Muscle of leg (tissue), 3 donors: ENCODE measurements at regions not wholly inside any gene's neighbourhood (a gene's known extent, or its start where the extent isn't known, plus 50 kb on each side); places are given as distances from the start of the nearest gene placed in this dataset.

ENCODE experiments used
- DNase-seq: peaks from one replicate; pipeline ENCODE4 v3.0.0; 2013
- H3K27ac ChIP-seq: one replicate; pipeline ENCODE4 v1.5.1; 2013; ENCODE audit warnings: mild to moderate bottlenecking, low read length, control low read depth
- H3K27me3 ChIP-seq: one replicate; pipeline ENCODE4 v1.6.1; 2013; ENCODE audit warnings: low read length; ENCODE audit not compliant: control insufficient read depth, insufficient read depth
- H3K36me3 ChIP-seq: one replicate; pipeline ENCODE4 v1.6.1; 2013; ENCODE audit warnings: low read length; ENCODE audit not compliant: control insufficient read depth, insufficient read depth
- H3K4me1 ChIP-seq: one replicate; pipeline ENCODE4 v1.6.1; 2013; ENCODE audit warnings: low read length; ENCODE audit not compliant: control insufficient read depth, insufficient read depth
- H3K4me3 ChIP-seq: one replicate; pipeline ENCODE4 v1.5.1; 2013; ENCODE audit warnings: low read length, control low read depth
- H3K9me3 ChIP-seq: replicated peaks from 2 replicates; pipeline ENCODE4 v1.6.1; 2013; ENCODE audit warnings: low read depth, low read length; ENCODE audit not compliant: control insufficient read depth
- WGBS: methylation state at CpG from one replicate; pipeline ENCODE4 v1.1.5; 2013; ENCODE audit warnings: missing lambda C conversion rate; ENCODE audit not compliant: insufficient coverage; 5-methylcytosine and 5-hydroxymethylcytosine counted together

DNA sequence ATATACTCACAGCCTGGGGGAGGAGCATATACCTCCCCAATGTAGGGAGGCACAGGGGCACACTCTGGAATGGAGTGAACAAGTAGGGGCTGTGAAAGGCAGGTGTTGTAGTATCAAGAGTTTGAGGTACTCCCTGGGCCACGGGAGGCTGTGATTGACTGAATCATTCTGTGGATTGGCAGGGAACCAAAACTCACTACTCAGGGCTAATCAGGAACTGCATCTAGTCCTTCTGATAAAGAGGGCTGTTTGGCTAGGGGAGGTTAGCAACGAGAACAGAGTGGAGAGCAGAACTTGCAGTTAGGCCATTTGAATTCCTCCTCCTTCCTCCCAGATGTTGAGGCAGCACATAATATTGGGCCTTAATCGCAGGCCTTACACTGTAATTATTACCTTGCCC is 369.2 kb upstream of the MPDZ start:
- no peak for DNase-seq
- H3K9me3 ChIP-seq: peaks cover 8% of the 10 kb centered on the region
- no peaks in the 10 kb centered on the region for H3K36me3 ChIP-seq
- H3K27ac ChIP-seq: no peak overlapping the region
- H3K4me1 ChIP-seq: peaks cover 3% of the 10 kb centered on the region
- 71% methylated on average over 1 of the region's 3 CpGs for WGBS
- H3K27me3 ChIP-seq: no peaks in the 10 kb centered on the region
- H3K4me3 ChIP-seq: no peak overlapping the region

DNA sequence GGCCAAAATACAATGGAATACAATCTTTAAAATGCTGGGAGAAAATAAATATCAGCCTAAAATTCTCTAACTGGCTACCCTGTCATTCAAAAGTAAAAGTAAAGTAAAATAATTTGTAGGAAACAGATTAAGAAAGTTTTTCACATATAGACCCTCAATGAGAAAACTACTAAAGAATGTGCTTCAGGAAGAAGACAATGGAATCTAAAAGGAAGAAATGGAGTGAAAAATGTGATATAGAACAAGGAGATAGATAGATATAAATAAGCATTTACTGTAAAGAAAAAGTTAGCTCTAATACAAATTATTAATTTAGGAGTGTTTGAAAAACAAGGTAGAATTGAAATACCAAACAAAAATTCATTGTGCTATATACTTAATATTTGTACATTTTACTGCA is 368.6 kb upstream of the MPDZ start:
- Histone ChIP-seq H3K9me3 (peaks cover 8% of the 10 kb centered on the region), H3K4me3 (no peak overlapping the region), H3K27ac (no peak overlapping the region), H3K4me1 (peaks cover 4% of the 10 kb centered on the region), H3K36me3 (no peaks in the 10 kb centered on the region), H3K27me3 (no peaks in the 10 kb centered on the region)
- DNase-seq: no peak

DNA sequence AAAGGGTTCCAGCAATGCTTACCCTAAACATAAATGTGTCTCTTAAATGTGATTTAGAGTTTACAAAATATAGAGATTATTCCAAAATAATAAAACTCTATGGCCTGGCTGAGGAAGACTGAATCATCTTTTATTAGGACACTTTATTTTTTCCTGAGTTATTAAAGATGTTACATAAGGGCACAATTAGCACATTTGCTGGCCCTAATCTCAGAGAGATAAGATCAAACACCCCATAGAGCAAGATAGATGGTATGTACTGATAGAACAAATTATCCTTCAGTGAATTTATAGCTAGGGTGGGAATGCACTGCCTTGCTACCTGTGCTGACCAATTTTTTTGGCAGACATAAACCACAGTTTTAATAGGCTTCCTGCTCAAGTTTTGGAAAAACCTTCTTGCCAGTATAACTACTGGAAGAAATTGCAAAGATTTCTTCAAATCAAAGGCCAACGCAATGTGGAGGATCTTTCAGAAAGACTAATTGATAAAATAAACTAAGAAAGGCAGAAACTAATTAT is 367.1 kb upstream of the MPDZ start:
- no CpG with 5 or more reads among the region's 1 CpG for WGBS
- Histone ChIP-seq H3K36me3 (no peaks in the 10 kb centered on the region), H3K4me3 (no peak overlapping the region), H3K27me3 (no peaks in the 10 kb centered on the region), H3K4me1 (peaks cover 4% of the 10 kb centered on the region), H3K9me3 (peaks cover 8% of the 10 kb centered on the region), H3K27ac (no peak overlapping the region)
- peak; percentile 58 for DNase-seq

DNA sequence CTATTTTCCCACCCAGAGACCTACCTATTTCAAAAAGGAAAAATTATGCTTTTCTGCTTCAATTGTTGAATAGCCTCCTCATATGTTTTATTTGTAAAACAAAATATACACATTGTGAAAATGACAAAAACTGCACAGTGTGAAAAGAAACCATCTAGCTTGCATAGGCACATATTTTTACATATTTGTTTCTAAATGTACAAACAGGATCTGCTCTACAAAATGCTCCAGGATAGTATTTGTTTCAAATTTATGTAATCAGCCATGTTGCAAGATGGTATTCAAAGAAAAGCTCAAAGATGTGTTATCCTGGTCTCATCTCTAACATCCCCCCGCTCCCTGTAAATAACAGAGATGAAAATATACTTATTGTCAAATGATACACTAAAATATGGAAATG is 366.1 kb upstream of the MPDZ start:
- peak overlapping the region; percentile 29 for H3K27ac ChIP-seq
- H3K36me3 ChIP-seq: no peaks in the 10 kb centered on the region
- no peak for DNase-seq
- WGBS: no CpG with 5 or more reads among the region's 1 CpG
- H3K4me1 ChIP-seq: peaks cover 4% of the 10 kb centered on the region
- no peaks in the 10 kb centered on the region for H3K27me3 ChIP-seq
- no peak overlapping the region for H3K4me3 ChIP-seq
- H3K9me3 ChIP-seq: peaks cover 10% of the 10 kb centered on the region

DNA sequence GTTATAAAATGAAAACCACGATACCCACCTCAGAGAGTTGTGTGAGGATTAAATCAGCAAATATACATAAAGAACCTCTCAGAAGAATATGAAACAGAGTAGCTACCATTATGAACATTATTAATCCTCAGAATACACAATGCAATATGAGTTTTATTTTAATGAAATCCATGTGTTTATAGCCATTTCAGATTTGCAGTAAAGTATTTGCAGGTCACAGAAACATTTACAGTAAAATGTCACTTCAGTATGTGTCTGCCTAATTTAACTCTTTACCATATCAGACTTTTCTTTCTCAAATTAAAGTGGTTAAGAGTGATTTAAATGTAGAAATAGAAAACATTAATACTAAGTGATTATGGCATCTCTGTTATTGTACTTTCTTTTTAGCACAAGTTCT is 365.2 kb upstream of the MPDZ start:
- no peak for DNase-seq
- peak overlapping the region; percentile 29 for H3K27ac ChIP-seq

DNA sequence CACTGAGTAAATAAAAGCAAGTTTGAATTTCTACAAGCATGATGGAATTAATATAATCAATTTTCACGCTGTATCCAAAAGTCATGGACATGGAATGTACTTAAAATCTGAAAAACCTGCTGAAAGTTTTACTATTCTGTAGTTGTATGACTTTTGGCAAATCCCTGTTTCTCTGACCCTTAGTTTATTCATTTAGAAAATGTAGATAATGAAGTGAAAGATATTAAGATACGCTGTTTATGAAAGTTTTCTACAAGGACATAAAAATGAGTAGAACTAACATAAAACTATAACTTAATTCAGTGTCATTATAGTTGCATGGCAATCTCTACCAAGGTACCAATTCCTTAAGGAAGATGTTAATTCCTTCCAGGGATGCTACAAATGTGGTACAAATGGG is 363.2 kb upstream of the MPDZ start:
- DNase-seq: no peak
- no CpG with 5 or more reads among the region's 2 CpGs for WGBS
- H3K9me3 ChIP-seq: peaks cover 2% of the 10 kb centered on the region
- no peak overlapping the region for H3K27ac ChIP-seq
- peaks cover 4% of the 10 kb centered on the region for H3K4me1 ChIP-seq
- H3K4me3 ChIP-seq: no peak overlapping the region
- H3K36me3 ChIP-seq: no peaks in the 10 kb centered on the region
- H3K27me3 ChIP-seq: no peaks in the 10 kb centered on the region

More for the DNA sequence above, 365.2 kb upstream of the MPDZ start:
- Histone ChIP-seq H3K9me3 (peaks cover 10% of the 10 kb centered on the region), H3K4me1 (peaks cover 4% of the 10 kb centered on the region), H3K36me3 (no peaks in the 10 kb centered on the region), H3K4me3 (no peak overlapping the region), H3K27me3 (no peaks in the 10 kb centered on the region)
- no CpG with 5 or more reads among the region's 1 CpG for WGBS

DNA sequence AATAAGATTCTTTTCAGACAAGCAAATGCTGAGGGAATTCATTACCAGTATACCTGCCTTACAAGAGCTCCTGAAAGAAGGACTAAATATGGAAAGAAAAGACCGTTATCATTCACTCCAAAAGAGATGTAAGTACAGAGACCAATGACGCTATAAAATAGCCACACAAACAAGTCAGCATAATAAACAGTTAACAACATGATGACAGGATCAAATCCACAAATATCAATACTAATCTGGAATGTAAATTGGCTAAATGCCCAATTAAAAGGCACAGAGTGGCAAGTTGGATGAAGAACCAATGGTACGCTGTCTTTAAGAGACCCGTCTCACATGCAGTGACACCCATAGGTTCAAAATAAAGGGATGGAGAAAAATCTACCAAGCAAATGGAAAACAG is 349.6 kb upstream of the MPDZ start:
- Histone ChIP-seq H3K27me3 (no peaks in the 10 kb centered on the region), H3K27ac (no peak overlapping the region), H3K9me3 (peaks cover 4% of the 10 kb centered on the region), H3K4me3 (no peak overlapping the region), H3K36me3 (no peaks in the 10 kb centered on the region), H3K4me1 (no peaks in the 10 kb centered on the region)
- DNase-seq: no peak
- WGBS: no CpG with 5 or more reads among the region's 4 CpGs

DNA sequence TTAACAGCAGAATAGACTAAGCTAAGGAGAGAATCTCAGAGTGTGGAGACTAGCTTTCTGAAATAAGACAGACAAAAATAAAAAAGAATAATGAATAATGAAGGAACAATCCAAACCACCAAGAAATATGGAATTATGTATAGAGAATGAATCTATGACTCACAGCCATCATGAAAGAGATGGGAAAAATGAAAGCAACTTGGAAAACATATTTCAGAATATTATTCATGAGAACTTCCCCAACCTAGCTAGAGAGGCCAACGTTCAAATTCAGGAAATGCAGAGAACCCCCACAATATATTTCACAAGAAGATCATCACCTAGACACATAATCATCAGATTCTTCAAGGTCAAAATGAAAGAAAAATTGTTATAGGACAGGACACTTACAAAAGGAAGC is 349.0 kb upstream of the MPDZ start:
- H3K4me3 ChIP-seq: no peak overlapping the region
- DNase-seq: no peak

DNA sequence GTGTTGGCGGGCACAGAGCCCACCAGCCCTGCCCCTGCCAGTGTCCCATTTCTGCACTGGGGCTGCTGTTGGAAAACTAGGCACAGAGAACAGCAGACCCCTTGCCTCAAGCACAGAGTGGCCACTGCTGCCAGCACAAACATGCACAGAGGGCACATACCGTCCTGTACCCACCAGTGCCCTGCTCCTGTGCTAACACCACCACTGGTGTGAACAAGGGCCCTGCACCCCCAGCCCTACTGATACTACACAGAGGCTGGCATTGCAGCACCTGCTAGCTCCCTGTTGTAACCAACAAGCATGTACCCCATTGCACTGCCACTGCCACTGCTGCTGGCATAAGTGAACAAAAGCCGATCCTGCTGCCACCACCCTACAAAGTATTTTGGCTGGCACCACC is 348.0 kb upstream of the MPDZ start:
- 100% methylated on average over 3 of the region's 3 CpGs for WGBS
- no peaks in the 10 kb centered on the region for H3K27me3 ChIP-seq
- H3K27ac ChIP-seq: no peak overlapping the region
- no peak overlapping the region for H3K4me3 ChIP-seq
- H3K36me3 ChIP-seq: no peaks in the 10 kb centered on the region
- DNase-seq: no peak
- H3K4me1 ChIP-seq: no peaks in the 10 kb centered on the region
- peaks cover 4% of the 10 kb centered on the region for H3K9me3 ChIP-seq

More for the DNA sequence above, 349.0 kb upstream of the MPDZ start:
- Histone ChIP-seq H3K9me3 (peaks cover 4% of the 10 kb centered on the region), H3K4me1 (no peaks in the 10 kb centered on the region), H3K36me3 (no peaks in the 10 kb centered on the region), H3K27ac (no peak overlapping the region), H3K27me3 (no peaks in the 10 kb centered on the region)
- no CpG with 5 or more reads among the region's 1 CpG for WGBS

DNA sequence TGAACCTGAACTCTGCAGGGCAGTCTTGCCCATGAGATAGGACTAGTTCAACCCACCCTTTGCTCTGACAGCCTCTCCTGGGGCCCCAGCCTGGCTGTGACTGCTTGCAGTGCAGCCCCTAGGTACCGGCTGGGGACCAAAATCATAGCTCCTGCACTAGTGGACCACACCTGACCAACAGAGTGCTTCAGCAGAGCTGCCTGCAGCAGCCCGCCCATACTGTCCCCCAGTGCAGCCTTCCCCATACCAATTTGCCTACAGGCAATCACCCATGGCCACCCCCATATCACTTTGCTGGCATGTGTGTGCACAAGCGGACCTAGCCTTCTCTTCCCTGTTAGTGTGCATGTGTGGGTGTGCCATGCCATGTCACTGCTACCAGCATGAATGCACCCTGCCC is 347.6 kb upstream of the MPDZ start:
- no peak for DNase-seq
- H3K27me3 ChIP-seq: no peaks in the 10 kb centered on the region
- no peaks in the 10 kb centered on the region for H3K36me3 ChIP-seq
- no peaks in the 10 kb centered on the region for H3K4me1 ChIP-seq
- 80% methylated on average over 1 of the region's 3 CpGs for WGBS
- peaks cover 4% of the 10 kb centered on the region for H3K9me3 ChIP-seq
- no peak overlapping the region for H3K4me3 ChIP-seq
- H3K27ac ChIP-seq: no peak overlapping the region

DNA sequence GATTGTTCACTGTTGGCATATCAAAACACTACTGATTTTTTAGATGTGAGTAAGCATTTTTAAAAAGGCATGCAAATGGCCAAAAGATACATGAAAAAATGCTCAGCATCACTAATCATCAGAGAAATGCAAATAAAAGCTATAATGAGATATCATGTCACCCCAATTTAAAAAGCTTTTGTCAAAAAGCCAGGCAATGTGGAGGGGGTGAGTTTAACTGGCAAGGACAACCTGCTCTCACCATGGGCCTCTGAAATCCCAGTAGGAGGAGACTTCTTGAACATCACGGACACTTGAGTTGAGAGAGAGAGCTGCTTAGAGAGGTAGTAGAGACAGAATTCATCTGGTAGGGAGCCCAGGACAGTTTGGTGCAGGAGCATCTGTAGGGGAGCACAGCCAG is 347.1 kb upstream of the MPDZ start:
- WGBS: no CpG with 5 or more reads among the region's 1 CpG
- peaks cover 4% of the 10 kb centered on the region for H3K9me3 ChIP-seq
- H3K4me1 ChIP-seq: no peaks in the 10 kb centered on the region
- H3K27me3 ChIP-seq: no peaks in the 10 kb centered on the region
- no peak for DNase-seq
- no peak overlapping the region for H3K27ac ChIP-seq
- no peaks in the 10 kb centered on the region for H3K36me3 ChIP-seq
- no peak overlapping the region for H3K4me3 ChIP-seq
